Activated CD8-positive, alpha-beta memory T cell treated with anti-CD3 and anti-CD28 coated beads, Interleukin-2, amount 50 U/mL, for 4 hours (primary cell): ENCODE measurements at regions not wholly inside any gene's neighbourhood (a gene's known extent, or its start where the extent isn't known, plus 50 kb on each side); places are given as distances from the start of the nearest gene placed in this dataset.

Experiments
- DNase-seq: peaks from one replicate; pipeline ENCODE4 v3.0.0-alpha.2; 2020

DNA sequence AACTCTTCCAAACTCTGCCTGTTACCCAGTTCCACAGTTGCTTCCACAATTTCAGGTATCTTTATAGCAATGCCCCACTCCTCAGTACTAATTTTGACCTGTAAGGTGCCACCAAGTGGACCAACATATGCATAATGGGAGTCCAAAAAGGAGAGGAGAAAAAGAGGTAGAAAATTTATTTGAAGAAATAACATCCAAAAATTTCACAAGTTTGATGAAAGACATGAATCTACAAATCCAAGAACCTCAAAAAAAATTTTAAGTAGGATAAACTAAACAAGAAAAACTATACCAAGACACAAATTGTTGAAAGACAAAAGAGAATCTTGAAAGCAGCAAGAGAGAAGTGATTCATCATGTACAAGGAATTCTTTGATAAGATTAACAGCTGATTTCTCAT, 79.8 kb downstream of the BARX1 start:
- no peak for DNase-seq

DNA sequence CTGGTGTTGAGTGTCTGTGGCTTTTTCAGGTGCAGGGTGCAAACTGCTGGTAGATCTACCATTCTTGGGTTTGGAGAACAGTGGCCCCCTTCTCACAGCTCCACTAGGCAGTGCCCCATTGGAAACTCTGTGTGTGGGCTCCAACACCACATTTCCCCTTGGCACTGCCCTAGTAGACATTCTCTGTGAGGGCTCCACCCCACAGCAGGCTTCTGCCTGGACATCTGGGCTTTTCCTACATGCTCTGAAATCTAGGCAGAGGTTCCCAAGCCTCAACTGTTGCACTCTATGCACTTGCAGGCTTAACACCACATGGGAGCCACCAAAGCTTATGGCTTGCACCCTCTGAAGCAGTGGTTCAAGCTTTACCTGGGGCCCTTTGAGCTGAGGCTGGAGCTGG, 80.9 kb downstream of the BARX1 start:
- DNase-seq: no peak

GRCh38 chr9:93871286-93871685, 83.9 kb downstream of the BARX1 start:
- DNase-seq: no peak

- DNase-seq: no peak
Observed at GRCh38 chr9:93869863-93870262, 85.3 kb downstream of the BARX1 start.

DNA sequence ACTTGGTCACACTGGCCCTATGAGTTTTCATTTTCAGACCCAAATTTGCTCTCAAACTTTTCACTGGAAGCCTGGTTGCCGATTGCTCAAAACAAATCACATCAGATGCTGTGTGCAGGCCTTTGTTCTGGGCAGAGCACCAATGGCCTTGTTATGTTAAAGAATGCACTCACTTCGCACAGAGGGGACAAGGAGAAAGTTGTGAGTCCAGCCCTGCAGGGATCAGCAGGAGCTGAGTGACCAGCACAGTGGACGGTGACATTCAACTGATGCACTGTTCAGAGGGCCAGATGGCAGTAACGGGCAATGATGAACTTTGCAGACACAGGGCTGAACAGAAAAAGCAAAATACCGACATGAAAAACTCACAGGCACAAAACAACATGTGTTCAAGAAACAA, 86.1 kb downstream of the BARX1 start:
- DNase-seq: no peak

DNA sequence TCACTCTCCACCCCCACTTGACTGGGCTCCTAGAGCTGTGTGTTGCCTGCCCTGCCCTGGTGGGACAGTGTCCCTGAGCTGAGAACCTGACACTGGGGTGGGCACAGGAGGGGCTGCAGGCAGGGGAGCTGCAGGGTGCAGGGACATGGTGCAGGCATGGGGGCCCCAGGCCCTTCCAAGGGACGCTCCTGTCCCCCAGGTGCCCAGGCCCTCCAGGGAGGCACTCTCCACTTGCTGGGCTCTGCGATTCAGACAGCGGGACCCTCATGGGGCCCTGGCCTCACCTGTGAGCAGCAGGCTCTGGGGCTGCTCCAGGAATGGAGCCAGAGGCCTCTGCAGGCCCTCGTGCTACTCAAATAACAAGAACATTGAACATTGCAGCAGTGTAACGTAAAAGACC, 89.4 kb downstream of the BARX1 start:
- no peak for DNase-seq

DNA sequence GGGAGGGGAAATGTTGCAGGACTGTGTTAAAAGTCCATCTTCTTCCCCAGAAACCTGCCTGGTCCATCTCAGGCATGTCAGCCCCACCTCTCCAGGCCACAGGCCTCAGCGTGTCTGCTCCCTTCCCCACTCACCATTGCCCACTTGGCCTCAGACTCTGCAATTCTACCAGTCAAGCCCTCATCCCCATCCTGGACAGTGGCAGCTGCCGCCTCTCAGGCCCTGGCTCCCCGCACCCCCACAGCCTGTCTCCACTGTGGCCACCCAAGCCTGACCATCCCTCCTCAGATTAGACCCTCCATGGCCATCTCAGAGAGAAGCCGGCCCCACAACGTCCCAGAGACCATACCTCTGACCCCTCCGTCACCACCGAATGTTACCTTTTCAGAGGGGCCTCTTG, 89.9 kb downstream of the BARX1 start:
- DNase-seq: no peak

GRCh38 chr9:93864840-93865239, 90.3 kb downstream of the BARX1 start:
- DNase-seq: no peak

DNA sequence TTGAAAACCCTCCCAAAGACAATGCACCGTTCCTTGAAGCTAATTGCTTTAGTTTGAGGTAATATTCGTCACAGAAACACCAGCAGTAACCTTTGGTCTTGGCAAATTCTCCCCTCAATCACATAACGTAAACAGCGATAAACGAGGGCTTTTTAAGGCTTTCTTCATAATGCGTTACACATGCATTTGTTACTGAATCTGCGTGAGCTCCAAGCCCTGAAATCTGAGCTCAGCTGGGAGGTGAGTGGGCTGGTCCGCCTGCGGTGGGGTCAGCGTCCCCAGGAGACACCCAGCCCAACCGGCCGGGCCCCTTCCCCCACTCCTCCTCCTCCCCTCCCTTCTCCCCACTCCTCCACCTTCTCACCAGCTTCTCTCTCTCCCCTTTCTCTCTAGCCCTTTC, 91.1 kb downstream of the BARX1 start:
- no peak for DNase-seq

- no peak for DNase-seq
Observed at GRCh38 chr9:93862877-93863545, 92.1 kb downstream of the BARX1 start.

GRCh38 chr9:93861736-93862358, 93.3 kb downstream of the BARX1 start:
- DNase-seq: no peak

GRCh38 chr9:93860694-93861658, 94.2 kb downstream of the BARX1 start:
- no peak for DNase-seq

- no peak for DNase-seq
Observed at GRCh38 chr9:93859431-93860215, 95.5 kb downstream of the BARX1 start.

GRCh38 chr9:93857528-93857927, 97.6 kb downstream of the BARX1 start:
- no peak for DNase-seq

DNA sequence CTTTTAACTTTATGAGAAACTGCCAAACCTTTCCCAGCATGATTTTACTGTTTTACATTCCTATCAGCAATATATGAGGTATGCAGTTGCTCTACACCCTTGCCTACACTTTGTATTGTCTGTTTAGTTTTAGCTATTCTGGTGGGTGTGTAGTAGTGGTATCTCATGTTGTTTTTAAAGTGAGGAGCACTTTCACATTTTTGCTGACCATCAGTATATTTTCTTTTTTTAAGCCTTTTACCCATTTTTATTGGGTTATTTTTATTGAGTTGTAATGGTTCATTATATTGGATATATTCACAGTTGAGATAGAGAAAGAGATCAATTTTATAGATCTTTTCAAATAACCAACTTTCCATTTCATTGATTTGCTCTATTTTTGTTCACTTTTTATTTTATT, 102.4 kb downstream of the BARX1 start:
- DNase-seq: no peak

GRCh38 chr9:93846349-93846748, 108.8 kb downstream of the BARX1 start:
- no peak for DNase-seq

- no peak for DNase-seq
Observed at GRCh38 chr9:93843396-93843795, 111.8 kb downstream of the BARX1 start.

GRCh38 chr9:93830606-93831005, 124.5 kb downstream of the BARX1 start:
- no peak for DNase-seq

DNA sequence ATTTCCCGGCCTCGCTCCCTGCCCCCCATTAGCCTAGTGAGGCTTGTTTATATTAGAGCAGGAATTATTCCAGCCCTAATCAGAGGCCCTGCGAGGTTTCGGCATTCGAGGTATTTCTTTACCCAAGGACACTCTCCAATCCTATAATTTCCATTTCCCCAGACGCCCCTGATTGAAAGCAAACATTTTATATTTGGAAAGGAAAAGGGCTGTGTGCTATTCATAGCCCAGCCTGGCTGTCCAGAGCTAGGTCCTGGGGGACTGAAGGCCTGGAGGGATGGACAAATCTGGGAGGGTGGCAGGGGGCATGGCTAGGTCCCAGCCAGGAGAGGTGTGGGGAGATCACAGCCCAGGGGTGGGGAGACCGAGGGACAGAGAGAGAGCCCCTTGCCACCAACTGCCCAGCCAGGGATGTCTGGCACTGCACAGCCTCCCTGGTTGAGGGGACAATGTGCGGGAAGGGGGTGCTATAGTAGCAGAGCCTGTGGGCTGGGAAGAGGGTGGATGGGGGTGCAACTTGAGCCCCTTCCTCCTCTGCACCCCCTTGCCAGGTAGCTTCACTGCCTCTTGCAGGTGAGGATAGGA, 125.1 kb downstream of the BARX1 start:
- DNase-seq: no peak

GRCh38 chr9:93829271-93830011, 125.7 kb downstream of the BARX1 start:
- DNase-seq: no peak

GRCh38 chr9:93828331-93829097, 126.6 kb downstream of the BARX1 start:
- DNase-seq: no peak
